ACC112 (cell line): ENCODE measurements at regions not wholly inside any gene's neighbourhood (a gene's known extent, or its start where the extent isn't known, plus 50 kb on each side); places are given as distances from the start of the nearest gene placed in this dataset.
"Not testable (repeated sequence)": the region's sequence is repeated elsewhere in the genome, so short reads cannot be mapped to it uniquely, and the experiment has no call there.

Source experiments
- H2AFZ ChIP-seq: fragments of 200-600 bp; sonication (generic); one replicate; pipeline ENCODE4 v1.6.0; 2017; ENCODE audit warnings: antibody characterized with exemption, low read length; ENCODE audit not compliant: unreplicated experiment
- H3K27ac ChIP-seq: fragments of 200-600 bp; sonication (generic); 2 replicates; pipeline ENCODE4 v1.5.1; 2014; ENCODE audit warnings: low read depth, mild to moderate bottlenecking, antibody characterized with exemption, low read length, moderate library complexity
- H3K27me3 ChIP-seq: fragments of 200-600 bp; sonication (generic); 2 replicates; pipeline ENCODE4 v1.6.1; 2014; ENCODE audit warnings: mild to moderate bottlenecking, antibody characterized with exemption, low read length, moderate library complexity, mixed read lengths; ENCODE audit not compliant: insufficient read depth
- H3K36me3 ChIP-seq: fragments of 200-600 bp; sonication (generic); 2 replicates; pipeline ENCODE4 v1.6.1; 2016; ENCODE audit warnings: mild to moderate bottlenecking, antibody characterized with exemption, low read length, moderate library complexity, mixed read lengths; ENCODE audit not compliant: insufficient read depth
- H3K4me1 ChIP-seq: fragments of 200-600 bp; sonication (generic); one replicate; pipeline ENCODE4 v1.6.1; 2016; ENCODE audit warnings: low read length, mixed read lengths; ENCODE audit not compliant: insufficient read depth, unreplicated experiment, control insufficient read depth
- H3K4me3 ChIP-seq: fragments of 200-600 bp; sonication (generic); 2 replicates; pipeline ENCODE4 v1.5.1; 2014; ENCODE audit warnings: mild to moderate bottlenecking, low read depth, low read length
- H3K79me2 ChIP-seq: fragments of 200-600 bp; sonication (generic); one replicate; pipeline ENCODE4 v1.6.0; 2016; ENCODE audit warnings: low read length; ENCODE audit not compliant: control insufficient read depth, unreplicated experiment, insufficient read depth

GRCh38 chr5:100043475-100043874 lies 491.7 kb upstream of the FAM174A start:
- Histone ChIP-seq H3K27me3 (no peaks in the 10 kb centered on the region), H2AFZ (no peak overlapping the region), H3K27ac (no peak overlapping the region), H3K79me2 (no peaks in the 10 kb centered on the region), H3K4me3 (no peak overlapping the region), H3K4me1 (no peaks in the 10 kb centered on the region), H3K36me3 (no peaks in the 10 kb centered on the region)

GRCh38 chr5:100026606-100027005 lies 508.6 kb upstream of the FAM174A start:
- Histone ChIP-seq H3K27ac (no peak overlapping the region), H3K4me1 (no peaks in the 10 kb centered on the region), H3K79me2 (no peaks in the 10 kb centered on the region), H2AFZ (no peak overlapping the region), H3K4me3 (no peak overlapping the region), H3K27me3 (no peaks in the 10 kb centered on the region), H3K36me3 (no peaks in the 10 kb centered on the region)

- H3K27ac ChIP-seq, result no peak overlapping the region
- H2AFZ ChIP-seq, result no peak overlapping the region
- H3K36me3 ChIP-seq, result no peaks in the 10 kb centered on the region
- H3K79me2 ChIP-seq, result no peaks in the 10 kb centered on the region
- H3K4me1 ChIP-seq, result no peaks in the 10 kb centered on the region
- no peaks in the 10 kb centered on the region for H3K27me3 ChIP-seq
- H3K4me3 ChIP-seq, result no peak overlapping the region
These were observed 511.6 kb upstream of the FAM174A start for GRCh38 chr5:100023536-100023935.

- Histone ChIP-seq H3K79me2 (no peaks in the 10 kb centered on the region), H3K4me3 (no peak overlapping the region), H3K4me1 (no peaks in the 10 kb centered on the region), H3K27me3 (no peaks in the 10 kb centered on the region), H2AFZ (no peak overlapping the region), H3K36me3 (no peaks in the 10 kb centered on the region), H3K27ac (no peak overlapping the region)
These were observed 517.5 kb upstream of the FAM174A start for GRCh38 chr5:100017520-100018262.

GRCh38 chr5:100013305-100013704 lies 521.9 kb upstream of the FAM174A start:
- H3K4me1 ChIP-seq, H2AFZ ChIP-seq: not testable (repeated sequence)

GRCh38 chr5:100011160-100011559 lies 524.0 kb upstream of the FAM174A start:
- H3K27me3 ChIP-seq, H3K36me3 ChIP-seq, H2AFZ ChIP-seq, H3K27ac ChIP-seq, H3K4me1 ChIP-seq, H3K79me2 ChIP-seq, H3K4me3 ChIP-seq: not testable (repeated sequence)

More at GRCh38 chr5:100013305-100013704, 521.9 kb upstream of the FAM174A start:
- H3K36me3 ChIP-seq, H3K27ac ChIP-seq, H3K4me3 ChIP-seq, H3K27me3 ChIP-seq, H3K79me2 ChIP-seq: not testable (repeated sequence)

GRCh38 chr5:100004969-100005368 lies 530.2 kb upstream of the FAM174A start:
- no peaks in the 10 kb centered on the region for H3K79me2 ChIP-seq
- no peak overlapping the region for H2AFZ ChIP-seq
- no peak overlapping the region for H3K4me3 ChIP-seq
- H3K27me3 ChIP-seq, result no peaks in the 10 kb centered on the region
- H3K4me1 ChIP-seq, result no peaks in the 10 kb centered on the region
- H3K36me3 ChIP-seq, result no peaks in the 10 kb centered on the region
- H3K27ac ChIP-seq, result no peak overlapping the region

GRCh38 chr5:99998319-99998718 lies 536.9 kb upstream of the FAM174A start:
- no peaks in the 10 kb centered on the region for H3K36me3 ChIP-seq
- H3K4me3 ChIP-seq, result no peak overlapping the region
- no peaks in the 10 kb centered on the region for H3K79me2 ChIP-seq
- H3K27me3 ChIP-seq, result no peaks in the 10 kb centered on the region
- no peak overlapping the region for H3K27ac ChIP-seq
- H2AFZ ChIP-seq, result no peak overlapping the region
- H3K4me1 ChIP-seq, result no peaks in the 10 kb centered on the region

GRCh38 chr5:99995407-99995806 lies 539.8 kb upstream of the FAM174A start:
- Histone ChIP-seq H3K27ac (no peak overlapping the region), H2AFZ (no peak overlapping the region), H3K79me2 (no peaks in the 10 kb centered on the region), H3K4me1 (no peaks in the 10 kb centered on the region), H3K4me3 (no peak overlapping the region), H3K27me3 (no peaks in the 10 kb centered on the region), H3K36me3 (no peaks in the 10 kb centered on the region)

- Histone ChIP-seq H3K79me2 (no peaks in the 10 kb centered on the region), H3K27me3 (no peaks in the 10 kb centered on the region), H3K4me3 (no peak overlapping the region), H3K4me1 (no peaks in the 10 kb centered on the region), H2AFZ (no peak overlapping the region), H3K27ac (no peak overlapping the region), H3K36me3 (no peaks in the 10 kb centered on the region)
These were observed 561.4 kb upstream of the FAM174A start for GRCh38 chr5:99973779-99974178.

GRCh38 chr5:99955962-99956361 lies 579.2 kb upstream of the FAM174A start:
- H3K79me2 ChIP-seq, result no peaks in the 10 kb centered on the region
- no peak overlapping the region for H2AFZ ChIP-seq
- H3K4me1 ChIP-seq, result no peaks in the 10 kb centered on the region
- no peaks in the 10 kb centered on the region for H3K36me3 ChIP-seq
- H3K27ac ChIP-seq, result no peak overlapping the region
- H3K4me3 ChIP-seq, result no peak overlapping the region
- no peaks in the 10 kb centered on the region for H3K27me3 ChIP-seq
